NCI-H526 (cell line): ENCODE measurements at regions not wholly inside any gene's neighbourhood (a gene's known extent, or its start where the extent isn't known, plus 50 kb on each side); places are given as distances from the start of the nearest gene placed in this dataset.

Experiments
- DNase-seq, 2 experiments: peaks; one replicate each; lab custom pipeline; 2025; lab: John Stamatoyannopoulos, UW

DNA sequence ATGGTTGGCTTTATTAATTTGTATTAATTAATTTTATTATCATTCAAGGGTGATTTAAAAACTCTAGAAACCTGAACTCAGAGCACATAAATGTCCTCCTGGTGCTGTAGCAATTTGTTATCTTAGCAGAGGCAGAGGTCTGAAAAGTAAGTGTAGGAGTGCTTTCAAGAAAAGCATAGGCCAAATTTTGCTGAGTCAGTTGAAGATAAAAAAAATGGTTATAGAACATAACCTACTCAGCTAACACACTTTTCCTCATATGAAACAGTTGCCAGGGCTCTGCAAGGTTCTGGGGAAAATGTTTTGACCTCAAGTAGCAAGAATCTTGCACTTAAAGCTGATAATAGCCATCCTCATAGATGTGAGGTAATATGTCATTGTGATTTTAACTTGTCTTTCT is 53.5 kb upstream of the CHODL start:
- no peak for DNase-seq

DNA sequence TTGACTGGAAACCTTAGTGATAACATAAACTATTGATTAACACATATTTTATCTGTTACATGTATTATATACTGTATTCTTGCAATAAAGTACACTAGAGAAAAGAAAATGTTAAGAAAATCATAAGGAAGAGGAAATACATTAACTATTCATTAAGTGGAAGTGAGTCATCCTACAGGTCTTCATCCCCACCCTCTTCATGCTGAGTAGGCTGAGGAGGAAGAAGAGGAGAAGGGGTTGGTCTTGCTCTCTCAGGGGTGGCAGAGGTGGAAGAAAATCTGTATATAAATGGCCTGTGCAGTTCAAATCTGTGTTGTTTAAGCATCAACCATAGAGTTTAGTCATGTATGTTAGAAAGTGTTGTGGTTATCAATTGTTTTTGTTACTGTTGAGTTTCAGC is 66.1 kb upstream of the CHODL start:
- DNase-seq, result no peak

DNA sequence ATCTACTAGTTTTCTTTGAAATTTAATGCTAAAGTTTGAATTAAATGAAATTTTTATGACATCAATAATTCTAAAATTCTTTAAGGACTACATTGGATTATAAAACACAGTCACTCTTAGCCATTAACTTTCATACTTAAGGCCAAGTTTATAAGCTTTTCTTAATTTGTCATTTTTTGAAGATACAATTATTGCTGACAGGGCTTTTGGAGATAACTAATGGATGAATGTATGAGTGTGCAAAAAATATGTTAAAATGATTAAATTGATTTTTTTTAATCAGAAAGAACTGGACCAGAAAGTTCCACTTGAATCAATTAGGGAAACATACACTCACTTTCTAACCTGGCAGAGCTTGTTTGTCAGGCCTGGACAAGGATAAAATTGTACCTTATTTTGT is 70.3 kb upstream of the CHODL start:
- DNase-seq, result no peak

DNA sequence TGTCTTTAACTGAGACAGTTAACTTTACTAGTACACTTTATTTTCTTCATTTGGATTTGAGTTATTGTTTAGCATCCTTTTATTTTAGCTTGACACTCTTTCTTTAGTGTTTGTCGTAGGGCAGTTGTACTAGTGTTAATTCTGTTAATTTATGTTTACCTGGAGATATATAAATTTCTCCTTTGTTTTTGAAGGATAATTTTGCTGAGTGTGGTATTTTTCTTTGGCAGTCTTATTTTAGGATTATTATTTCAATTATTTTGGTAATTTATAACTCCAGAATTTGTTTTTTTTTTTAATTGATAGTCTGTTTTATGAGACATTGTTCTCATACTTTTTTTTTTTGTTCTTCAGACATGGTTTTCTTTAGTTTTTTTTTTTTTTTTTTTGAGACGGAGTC is 73.8 kb upstream of the CHODL start:
- no peak for DNase-seq

DNA sequence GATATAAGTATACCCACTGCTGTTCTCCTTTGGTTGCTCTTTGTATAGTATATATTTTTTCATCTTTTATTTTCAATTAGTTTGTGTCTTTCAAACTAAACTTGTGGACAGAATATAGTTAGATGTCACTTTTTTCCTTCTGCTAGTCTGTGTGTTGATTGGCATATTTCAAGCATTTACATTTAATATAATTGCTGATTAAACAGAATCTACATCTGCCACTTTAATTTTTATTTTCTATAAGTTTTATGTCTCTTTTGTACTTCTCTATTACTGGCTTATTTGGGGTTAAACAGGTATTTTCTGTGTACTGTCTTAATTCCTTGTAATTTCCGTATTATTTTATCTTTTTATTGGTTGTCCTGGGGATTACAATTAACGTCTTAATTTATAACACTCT is 74.4 kb upstream of the CHODL start:
- DNase-seq, result no peak

DNA sequence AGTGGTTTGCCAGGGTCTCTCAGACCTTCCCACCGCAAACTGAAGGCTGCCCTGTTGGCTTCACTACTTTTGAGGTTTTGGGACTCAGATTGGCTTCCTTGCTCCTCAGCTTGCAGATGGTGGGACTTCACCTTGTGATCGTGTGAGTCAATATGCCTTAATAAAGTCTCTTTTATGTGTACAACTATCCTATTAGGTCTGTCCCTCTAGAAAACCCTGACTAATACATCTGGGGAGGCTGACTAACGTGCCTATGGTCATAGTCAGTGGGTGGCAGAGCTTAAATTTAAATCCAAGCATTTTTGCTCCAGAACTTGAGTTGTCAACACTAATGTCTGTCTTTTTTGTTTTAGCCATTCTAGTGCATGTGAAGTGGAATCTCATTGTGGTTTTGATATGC is 76.5 kb upstream of the CHODL start:
- no peak for DNase-seq

DNA sequence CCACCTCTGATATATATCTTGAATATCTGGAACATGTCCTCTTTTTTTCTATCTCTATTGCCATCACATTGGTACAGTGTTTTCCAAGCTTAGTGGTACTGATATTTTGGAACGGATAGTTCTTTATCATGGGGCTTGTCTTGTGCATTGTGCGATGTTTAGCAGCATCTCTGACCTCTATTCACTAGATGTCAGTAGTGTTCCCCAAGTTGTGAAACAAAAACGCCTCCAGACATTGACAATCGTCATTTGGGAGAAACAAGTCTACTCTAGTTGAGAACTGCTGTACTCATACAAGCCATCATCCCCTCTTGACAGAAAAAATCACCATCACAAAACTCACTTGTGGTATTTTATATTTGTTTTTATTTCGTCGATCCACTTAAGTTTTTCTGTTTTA is 79.7 kb upstream of the CHODL start:
- DNase-seq, result no peak

DNA sequence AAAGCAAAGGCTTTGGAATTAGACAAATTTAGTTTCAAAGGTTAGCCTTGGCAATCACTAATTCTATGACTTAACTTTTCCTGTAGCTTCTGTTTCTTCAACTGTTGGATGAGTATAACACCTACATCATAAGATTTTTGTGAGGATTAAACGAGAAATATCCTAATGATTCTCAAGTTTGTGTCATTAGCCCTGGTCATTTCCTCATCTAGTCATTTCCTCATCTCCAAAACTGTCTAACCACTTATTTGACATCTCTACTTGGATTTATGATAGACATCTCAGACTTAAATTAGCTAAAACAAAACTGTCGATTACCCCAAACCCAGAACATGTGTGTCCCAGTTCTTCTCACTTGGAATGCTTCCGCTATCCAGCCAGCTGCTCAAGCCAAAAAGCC is 80.2 kb upstream of the CHODL start:
- DNase-seq, result no peak

DNA sequence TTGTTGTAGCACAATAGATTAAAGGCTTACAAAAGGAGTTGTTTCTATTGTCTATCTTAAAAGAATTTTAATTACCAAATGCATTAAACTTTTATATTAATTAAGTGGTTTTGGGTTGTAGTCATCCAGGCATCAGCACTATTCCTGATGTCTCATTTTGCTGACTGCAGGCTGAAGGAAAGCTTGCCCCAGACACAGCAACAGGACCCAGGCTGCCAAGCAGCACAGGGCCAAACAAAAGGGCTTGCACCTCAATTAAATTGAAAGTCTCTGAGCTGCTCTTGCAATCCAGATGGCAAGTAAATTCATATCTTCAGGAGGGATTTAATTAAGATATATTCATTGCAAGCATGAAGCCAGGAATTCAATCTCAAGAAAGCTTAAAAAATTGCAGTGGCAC is 80.7 kb upstream of the CHODL start:
- no peak for DNase-seq

DNA sequence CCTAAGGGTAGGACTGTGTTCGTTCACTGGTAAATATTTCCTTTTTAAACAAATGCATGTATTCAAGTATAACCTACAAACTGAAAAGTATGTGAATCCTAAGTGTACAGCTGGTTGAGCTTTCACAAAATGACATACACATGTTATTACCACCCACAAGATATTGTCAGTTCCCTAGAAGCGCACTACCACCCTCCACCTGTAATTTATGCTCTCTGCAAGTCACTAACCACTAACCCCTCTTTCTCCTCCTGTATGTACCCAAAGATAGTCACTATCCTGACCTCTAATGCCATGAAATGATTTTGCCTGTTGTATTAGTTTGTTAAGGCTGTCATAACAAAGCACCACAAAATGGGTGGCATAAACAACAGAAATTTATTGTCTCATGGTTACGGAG is 82.8 kb upstream of the CHODL start:
- DNase-seq, result no peak

DNA sequence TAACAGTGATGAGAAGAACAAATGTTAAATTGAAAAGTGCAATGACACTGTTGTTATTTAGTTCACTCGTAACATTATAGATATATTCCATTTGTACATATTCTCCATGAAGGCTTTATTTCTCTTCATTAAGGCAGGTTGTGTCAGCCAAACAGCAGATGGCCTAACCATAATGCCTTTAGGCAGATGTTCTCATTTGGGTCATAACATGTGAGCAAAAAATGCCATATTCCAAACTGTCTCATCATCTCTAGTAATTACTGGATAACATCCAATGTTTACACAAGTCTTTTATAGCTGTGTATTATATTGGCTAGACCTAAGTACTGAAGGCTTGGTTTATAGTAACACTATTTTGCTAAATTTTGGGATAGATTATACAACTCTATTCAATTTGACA is 87.2 kb upstream of the CHODL start:
- no peak for DNase-seq

DNA sequence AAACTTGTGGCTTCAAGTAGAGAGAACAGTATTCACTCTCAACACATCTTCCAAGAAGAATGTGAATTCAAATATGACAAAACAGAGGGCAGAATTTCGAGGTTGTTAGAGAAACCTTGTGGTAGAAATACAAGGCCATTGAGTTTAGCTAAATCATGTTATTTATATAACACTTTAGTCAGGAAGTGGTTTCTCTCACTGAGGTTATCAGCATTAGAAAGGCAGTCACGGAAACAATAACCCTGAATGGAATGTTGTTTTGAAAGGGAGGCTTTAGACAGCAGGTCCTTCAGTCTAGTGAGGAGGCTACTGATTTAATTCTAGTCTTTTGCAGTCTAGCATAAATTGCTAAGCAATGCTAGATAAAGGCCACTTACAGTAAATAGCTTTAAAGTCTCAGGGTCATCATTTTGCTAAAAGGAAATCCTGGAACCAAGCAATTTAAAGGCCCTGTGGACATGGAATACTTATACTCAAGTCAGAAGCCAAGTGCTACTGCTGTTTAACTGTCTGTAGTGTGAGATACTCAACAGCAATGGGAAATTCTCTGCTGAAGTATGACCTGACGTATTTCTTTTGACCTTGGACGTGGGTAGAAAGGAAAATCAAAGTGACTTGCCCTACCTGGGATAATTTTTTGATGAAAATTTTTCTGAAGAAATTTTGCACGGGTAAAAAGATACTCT is 89.0 kb upstream of the CHODL start:
- DNase-seq, result no peak

DNA sequence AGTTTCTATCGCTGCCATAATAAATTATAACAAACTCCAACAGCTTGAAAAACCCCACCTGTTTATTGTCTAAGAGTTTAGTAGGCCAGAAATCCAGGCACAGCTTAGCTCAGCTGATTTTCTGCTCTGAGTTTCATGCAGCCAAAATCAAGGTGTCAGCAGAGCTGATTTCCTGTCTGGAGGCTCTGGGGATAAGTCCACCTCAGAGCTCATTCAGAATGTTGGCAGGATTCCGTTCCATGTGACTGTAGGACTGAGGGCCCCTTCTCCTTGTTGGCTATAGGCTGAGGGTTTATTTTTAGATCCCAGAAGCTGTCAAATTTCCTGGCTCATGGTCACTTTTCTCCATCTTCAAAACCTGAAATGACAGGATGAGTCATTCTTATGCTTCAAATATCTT is 91.6 kb upstream of the CHODL start:
- no peak for DNase-seq

DNA sequence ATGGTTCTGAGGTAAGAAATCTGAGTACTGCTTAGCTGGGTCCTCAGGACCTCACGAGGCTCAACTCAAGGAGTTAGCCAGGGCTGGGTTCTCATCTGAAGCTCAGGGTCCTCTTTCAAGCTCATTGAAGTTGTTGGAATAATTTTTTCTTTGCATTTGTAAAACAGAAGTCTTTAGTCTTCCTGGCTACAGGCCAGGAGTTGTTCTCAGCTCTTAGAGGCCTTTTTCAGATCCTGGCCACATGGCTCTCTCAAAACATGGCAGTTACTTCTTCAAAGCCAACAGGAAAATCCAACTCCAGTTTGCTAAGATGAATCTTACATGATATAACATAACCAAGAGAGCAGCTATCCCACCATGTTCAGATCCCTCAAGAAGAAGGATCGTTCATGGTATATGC is 92.3 kb upstream of the CHODL start:
- DNase-seq, result no peak

DNA sequence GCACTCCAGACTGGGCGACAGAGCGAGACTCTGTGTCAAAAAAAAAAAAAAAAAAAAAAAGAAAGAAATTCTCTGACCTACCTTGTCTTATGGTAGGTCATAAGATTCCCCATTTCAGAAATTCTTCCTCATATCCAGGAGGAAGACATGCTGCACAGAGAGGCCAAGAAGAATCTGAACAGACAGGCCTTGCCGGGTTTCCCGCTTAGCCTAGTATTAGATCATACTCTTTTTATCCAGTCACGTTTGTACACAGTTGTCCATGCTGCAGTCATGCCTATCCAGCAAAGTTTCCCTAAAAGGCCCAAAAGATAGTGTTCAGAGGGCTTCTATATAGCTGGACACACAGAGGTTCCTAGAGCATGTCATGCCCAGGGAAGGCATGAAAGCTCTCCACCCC is 93.6 kb upstream of the CHODL start:
- no peak for DNase-seq

DNA sequence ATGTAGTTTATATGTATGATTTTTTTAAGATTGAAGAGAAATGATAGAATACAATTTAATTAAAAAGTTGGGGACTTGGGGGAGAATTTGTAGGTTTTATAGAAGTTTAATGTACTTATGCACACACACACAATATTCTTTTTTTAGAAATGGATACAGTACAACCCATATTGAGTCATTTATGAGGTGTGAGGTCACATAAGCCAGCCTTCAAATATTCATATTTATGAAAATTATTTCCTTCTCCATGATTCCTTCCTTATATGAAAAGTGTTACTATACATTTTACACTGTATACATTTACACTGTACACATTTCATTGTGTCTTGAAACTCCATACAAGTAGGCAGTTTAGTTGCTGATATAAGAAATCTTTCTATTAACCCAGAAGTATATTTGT is 96.2 kb upstream of the CHODL start:
- no peak for DNase-seq

DNA sequence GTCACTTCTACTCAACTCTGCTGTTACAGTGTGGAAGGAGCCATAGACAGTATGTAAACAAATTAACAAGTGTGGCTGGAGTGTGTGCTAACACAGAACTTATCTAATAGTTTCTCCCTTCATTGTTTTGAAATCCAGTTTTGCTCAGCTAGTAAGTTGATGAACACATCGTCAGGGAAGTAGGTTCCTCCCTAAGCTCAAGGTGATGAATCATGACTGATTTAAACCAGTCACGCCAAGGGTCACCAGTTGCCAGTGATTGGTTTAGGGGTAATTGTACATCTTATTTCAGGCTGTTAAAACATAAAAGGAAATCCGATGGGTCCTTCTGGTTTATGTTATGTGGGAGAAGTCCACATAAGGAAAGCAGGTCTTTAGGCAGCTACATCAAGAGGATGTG is 97.0 kb upstream of the CHODL start:
- DNase-seq, result no peak

DNA sequence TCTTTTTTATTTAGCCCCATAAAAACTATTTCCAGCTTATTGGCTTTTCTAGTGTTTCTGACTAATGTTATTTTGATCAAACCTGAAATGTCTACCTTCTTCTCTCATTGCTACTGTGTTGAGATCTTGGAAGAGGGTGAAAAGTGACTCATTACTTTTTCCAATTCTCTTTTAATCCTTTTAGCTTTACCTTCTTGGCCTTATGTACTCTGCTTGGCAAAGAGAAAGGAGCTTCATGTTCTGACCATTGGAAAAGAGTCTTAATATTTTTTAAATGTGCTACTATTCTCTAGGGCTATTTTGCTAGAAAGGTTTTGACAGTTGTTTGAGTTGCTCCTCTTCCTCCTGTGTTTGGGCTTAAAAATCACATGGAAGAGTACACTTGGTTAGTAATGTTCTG is 97.8 kb upstream of the CHODL start:
- no peak for DNase-seq

DNA sequence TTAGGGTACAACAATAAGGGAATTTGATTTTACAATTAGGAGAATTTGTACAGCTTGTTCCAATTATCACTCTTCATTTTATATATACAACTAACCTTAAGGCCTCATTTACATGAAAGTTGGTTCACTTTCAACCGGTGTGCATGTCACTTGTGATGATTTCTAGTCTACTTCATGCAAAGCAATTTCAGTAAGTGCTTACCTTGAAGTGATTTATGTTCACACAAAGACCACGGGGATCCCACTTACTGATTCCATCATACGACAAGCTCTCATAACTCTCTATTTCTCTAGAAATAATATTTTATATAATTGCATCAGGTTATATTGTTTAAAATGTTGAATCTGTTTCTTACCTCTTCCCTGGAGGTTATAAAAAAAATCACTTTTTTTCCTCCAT is 100.3 kb upstream of the CHODL start:
- DNase-seq, result no peak

DNA sequence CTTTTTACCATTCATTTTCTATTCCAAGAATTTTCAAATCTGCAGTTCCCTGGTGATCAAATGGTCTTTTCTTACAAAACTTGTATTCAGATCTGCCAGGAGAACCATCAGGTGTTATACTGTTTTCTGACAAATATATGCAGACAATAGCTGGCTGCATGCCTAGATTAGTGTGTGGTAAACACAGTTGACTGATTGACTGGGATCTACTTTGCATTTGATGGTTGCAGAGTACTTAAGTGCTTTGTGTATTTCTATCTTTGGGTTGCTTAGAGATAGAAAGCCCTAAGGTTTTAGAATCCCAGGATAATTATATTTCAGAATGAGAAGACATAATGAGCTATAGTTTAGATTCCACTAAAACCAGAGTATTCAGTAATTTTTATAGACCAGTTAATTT is 102.0 kb upstream of the CHODL start:
- no peak for DNase-seq

DNA sequence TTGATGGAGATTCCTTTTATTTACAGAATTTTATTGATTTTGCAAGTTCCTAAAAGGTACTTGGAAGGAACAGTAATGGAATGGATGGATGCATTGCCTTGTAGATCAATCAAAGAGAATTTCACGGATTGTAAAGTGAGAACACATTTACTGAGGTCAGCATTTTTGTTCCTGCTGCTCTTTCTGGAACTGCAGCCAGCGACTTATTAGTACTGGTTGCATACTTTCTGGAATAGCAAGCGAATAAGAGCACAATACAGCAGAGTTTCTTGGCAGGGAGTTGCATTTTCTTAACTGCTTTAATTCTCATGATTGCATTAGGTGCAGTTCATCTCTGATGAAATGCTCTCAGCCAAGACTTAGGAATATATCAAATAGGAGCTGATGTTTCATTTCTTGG is 106.1 kb upstream of the CHODL start:
- no peak for DNase-seq

DNA sequence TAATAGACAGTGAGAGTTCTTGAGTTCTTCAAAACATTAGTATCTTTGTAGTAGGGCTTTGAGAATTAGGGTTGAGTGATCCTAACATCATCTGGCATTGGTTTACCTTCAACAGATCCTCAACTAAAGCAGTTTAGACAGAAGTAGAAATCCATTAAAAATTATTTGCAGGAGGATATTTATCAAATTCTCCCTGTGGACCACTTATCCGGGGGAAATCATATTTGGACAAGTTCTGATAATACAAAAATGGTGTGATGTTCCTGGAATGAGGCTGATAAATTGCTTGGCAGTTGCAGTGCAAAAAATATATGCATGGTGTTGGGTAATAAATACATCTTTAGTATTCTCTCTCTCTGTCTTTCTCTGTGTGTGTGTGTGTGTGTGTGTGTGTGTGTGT is 115.1 kb upstream of the CHODL start:
- DNase-seq, result no peak

DNA sequence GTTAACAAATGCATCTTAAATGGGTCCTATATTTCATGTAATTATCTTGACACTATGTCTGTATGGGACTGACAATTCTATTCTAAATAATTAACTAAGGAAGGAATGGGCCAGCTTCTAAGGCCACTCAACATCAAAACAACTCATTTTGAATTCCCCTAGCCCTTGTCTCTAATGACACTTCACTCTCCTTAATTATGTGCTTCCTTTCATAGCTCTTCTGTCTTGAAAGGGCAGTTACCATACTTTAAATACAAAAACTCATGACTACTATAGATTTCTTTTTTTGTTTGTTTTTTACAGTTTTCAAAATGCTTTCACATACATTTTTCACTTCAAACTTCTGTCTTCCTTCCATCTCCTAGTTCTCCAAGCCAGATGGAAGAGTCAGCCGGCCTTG is 126.1 kb upstream of the CHODL start:
- DNase-seq, result no peak

DNA sequence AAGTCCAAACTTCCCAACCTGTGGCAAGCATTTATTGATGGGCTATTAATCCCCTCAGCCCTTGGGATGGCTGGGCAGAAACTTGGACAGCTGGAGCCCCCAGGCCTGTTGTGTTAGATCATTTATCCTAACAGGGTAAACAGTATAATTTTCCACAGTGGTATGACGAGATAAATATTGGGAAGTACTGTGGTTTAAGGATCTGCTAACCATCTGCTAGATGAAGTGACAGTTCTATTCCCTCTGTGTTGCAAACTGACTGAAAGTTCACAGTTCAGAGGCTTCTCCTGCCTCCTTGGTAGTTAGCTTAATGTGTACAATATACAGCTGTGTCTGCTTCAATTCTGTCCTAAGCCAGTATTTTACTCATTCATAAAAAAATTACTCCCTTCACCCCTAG is 127.5 kb upstream of the CHODL start:
- DNase-seq, result no peak

DNA sequence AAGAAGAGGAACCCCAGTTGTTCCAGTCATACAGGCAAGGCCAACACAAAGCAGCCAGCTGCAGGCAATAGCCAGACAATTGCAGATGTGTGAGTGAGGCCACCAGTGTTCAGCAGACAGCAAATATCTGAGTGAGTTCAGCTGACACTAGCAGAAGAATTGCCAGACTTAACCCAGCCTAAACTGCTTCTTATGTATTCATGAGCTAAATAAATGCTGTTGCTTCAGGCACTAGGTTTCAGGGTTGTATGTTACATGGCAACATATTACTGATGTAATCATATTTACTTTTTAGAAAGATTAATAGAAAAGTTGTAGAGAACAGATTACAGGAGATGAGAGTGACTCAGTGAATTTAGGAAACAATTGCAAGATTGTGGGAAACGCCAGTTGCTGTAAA is 129.8 kb upstream of the CHODL start:
- DNase-seq, result no peak
